ENCODE measurements at regions not wholly inside any gene's neighbourhood (a gene's known extent, or its start where the extent isn't known, plus 50 kb on each side); places are given as distances from the start of the nearest gene placed in this dataset.

- no peak for TF ChIP-seq POLR2AphosphoS5 (IDR thresholded peaks at IDR 0.05)
- TF ChIP-seq CTCF (IDR thresholded peaks at IDR 0.05): no peak
Observed at GRCh38 chr1:244304156-244304555, 147.6 kb downstream of the ADSS2 start.

All from upper lobe of left lung (tissue), 4 donors.